HCT116 (cell line): ENCODE measurements at regions not wholly inside any gene's neighbourhood (a gene's known extent, or its start where the extent isn't known, plus 50 kb on each side); places are given as distances from the start of the nearest gene placed in this dataset.

Experiments used
- JUND ChIP-seq: IDR thresholded peaks from 2 replicates; pipeline ENCODE4 v1.6.1; 2012
- POLR2A ChIP-seq: IDR thresholded peaks from 2 replicates; pipeline ENCODE4 v1.7.0; 2011; ENCODE audit warnings: borderline replicate concordance; ENCODE audit not compliant: insufficient read depth, insufficient read length; ENCODE audit errors: extremely low read depth
- RAD21 ChIP-seq: IDR thresholded peaks from 2 replicates; pipeline ENCODE4 v1.6.1; 2012; ENCODE audit warnings: low read depth, mild to moderate bottlenecking
- SRF ChIP-seq: IDR thresholded peaks from 2 replicates; pipeline ENCODE4 v1.6.1; 2012; ENCODE audit warnings: low read depth
- TCF7L2 ChIP-seq: IDR thresholded peaks from 2 replicates; pipeline ENCODE4 v1.7.0; 2011; ENCODE audit warnings: borderline replicate concordance, inconsistent platforms; ENCODE audit not compliant: insufficient read depth, insufficient read length; ENCODE audit errors: extremely low read depth
- YY1 ChIP-seq: IDR thresholded peaks from 2 replicates; pipeline ENCODE4 v1.6.1; 2011; ENCODE audit warnings: low read length, low read depth, moderate library complexity, mild to moderate bottlenecking; ENCODE audit not compliant: insufficient replicate concordance; ENCODE audit errors: extremely low read depth
- TF ChIP-seq, protein P1 (sequence below): IDR thresholded peaks from 2 replicates; pipeline ENCODE4 v1.6.1; 2012
- TF ChIP-seq, protein P2 (sequence below), 3 experiments: fragments of 200-600 bp in 1 of 3; sonication (generic) in 1 of 3; IDR thresholded peaks in 2 of 3; conservative IDR thresholded peaks in 1 of 3; 2 replicates each; pipeline ENCODE4 v1.5.1; 2012 to 2017; ENCODE audit warnings: low read depth in 2 of 3, low read length in 2 of 3, antibody characterized with exemption in 1 of 3, borderline replicate concordance in 1 of 3, control low read depth in 1 of 3, mild to moderate bottlenecking in 1 of 3, mixed read lengths in 1 of 3, mixed run types in 1 of 3, moderate library complexity in 1 of 3; ENCODE audit not compliant: insufficient read depth in 1 of 3
- TF ChIP-seq, protein P3 (sequence below): IDR thresholded peaks from 2 replicates; pipeline ENCODE4 v1.6.1; 2012; ENCODE audit warnings: low read depth

DNA sequence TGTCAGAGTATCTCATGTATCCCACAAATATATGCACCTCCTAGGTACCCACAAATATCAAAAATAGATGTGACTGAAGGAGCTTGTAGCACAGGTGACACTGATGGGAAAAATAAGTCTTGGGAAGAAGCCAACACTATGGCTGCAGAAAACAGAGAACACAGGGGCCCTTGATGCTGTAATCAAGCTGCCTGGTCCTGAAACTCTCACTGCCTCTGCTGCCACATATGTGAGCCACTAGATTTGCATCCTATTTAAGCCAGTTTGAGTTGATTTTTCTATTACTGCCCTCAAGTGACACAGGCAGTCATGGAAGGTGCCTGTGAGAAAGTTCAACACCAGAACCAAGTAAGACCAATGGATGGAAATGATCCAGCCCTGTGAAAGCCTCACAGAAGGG, 720.8 kb downstream of the UQCRFS1 start:
- TF ChIP-seq TCF7L2 (no peak), POLR2A (no peak), SRF (no peak), YY1 (no peak), JUND (no peak), RAD21 (no peak)
- TF ChIP-seq, protein P1, sequence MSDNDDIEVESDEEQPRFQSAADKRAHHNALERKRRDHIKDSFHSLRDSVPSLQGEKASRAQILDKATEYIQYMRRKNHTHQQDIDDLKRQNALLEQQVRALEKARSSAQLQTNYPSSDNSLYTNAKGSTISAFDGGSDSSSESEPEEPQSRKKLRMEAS = no peak
- TF ChIP-seq, protein P2, sequence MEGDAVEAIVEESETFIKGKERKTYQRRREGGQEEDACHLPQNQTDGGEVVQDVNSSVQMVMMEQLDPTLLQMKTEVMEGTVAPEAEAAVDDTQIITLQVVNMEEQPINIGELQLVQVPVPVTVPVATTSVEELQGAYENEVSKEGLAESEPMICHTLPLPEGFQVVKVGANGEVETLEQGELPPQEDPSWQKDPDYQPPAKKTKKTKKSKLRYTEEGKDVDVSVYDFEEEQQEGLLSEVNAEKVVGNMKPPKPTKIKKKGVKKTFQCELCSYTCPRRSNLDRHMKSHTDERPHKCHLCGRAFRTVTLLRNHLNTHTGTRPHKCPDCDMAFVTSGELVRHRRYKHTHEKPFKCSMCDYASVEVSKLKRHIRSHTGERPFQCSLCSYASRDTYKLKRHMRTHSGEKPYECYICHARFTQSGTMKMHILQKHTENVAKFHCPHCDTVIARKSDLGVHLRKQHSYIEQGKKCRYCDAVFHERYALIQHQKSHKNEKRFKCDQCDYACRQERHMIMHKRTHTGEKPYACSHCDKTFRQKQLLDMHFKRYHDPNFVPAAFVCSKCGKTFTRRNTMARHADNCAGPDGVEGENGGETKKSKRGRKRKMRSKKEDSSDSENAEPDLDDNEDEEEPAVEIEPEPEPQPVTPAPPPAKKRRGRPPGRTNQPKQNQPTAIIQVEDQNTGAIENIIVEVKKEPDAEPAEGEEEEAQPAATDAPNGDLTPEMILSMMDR (IDR thresholded peaks at IDR 0.05 in 2 of 3, conservative IDR thresholded peaks at IDR 0.05 in 1 of 3; ENCODE audit: borderline replicate concordance in 1 of 3, insufficient read depth in 1 of 3, low read depth in 2 of 3, low read length in 2 of 3) = no peak
- TF ChIP-seq, protein P3, sequence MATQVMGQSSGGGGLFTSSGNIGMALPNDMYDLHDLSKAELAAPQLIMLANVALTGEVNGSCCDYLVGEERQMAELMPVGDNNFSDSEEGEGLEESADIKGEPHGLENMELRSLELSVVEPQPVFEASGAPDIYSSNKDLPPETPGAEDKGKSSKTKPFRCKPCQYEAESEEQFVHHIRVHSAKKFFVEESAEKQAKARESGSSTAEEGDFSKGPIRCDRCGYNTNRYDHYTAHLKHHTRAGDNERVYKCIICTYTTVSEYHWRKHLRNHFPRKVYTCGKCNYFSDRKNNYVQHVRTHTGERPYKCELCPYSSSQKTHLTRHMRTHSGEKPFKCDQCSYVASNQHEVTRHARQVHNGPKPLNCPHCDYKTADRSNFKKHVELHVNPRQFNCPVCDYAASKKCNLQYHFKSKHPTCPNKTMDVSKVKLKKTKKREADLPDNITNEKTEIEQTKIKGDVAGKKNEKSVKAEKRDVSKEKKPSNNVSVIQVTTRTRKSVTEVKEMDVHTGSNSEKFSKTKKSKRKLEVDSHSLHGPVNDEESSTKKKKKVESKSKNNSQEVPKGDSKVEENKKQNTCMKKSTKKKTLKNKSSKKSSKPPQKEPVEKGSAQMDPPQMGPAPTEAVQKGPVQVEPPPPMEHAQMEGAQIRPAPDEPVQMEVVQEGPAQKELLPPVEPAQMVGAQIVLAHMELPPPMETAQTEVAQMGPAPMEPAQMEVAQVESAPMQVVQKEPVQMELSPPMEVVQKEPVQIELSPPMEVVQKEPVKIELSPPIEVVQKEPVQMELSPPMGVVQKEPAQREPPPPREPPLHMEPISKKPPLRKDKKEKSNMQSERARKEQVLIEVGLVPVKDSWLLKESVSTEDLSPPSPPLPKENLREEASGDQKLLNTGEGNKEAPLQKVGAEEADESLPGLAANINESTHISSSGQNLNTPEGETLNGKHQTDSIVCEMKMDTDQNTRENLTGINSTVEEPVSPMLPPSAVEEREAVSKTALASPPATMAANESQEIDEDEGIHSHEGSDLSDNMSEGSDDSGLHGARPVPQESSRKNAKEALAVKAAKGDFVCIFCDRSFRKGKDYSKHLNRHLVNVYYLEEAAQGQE = no peak
